ENCODE measurements at regions not wholly inside any gene's neighbourhood (a gene's known extent, or its start where the extent isn't known, plus 50 kb on each side); places are given as distances from the start of the nearest gene placed in this dataset.

DNA sequence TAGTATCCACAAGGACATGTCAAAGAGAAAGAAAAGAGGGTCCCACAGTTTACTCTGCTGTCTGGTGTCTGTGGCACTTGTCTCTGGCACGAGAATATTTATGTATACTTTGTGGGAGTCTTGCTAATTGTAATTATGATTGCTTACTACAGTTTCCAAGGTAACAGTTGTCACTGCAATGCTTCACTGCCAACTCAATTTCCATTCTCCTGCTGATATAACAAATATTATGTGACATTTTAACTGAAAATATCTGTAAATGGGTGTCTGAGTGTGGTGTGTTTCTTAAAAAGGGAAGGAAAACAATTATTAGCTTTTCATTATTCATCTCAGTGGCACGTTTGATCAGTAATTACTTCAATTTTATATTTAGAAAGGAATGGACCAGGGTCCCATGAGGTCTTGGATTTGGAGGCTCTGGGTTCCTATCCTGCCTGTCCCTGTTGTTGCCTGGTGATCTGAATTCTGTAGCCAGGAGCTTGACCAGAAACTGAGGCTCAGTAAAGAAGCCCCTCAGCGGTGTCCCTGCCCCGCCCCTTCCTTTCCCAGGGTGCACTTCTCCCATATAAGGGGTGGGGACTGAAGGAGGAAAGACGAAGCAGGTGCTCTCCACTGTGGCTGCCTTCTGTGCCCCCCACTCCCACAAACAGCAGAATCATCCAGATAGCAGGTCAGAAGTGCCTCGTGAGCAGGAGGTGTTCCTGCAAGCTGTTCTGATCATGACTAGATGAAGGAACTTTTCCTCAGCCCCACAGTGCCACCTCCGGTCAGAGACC, 137.3 kb upstream of the KIF2A start:
- TF ChIP-seq, protein P1, sequence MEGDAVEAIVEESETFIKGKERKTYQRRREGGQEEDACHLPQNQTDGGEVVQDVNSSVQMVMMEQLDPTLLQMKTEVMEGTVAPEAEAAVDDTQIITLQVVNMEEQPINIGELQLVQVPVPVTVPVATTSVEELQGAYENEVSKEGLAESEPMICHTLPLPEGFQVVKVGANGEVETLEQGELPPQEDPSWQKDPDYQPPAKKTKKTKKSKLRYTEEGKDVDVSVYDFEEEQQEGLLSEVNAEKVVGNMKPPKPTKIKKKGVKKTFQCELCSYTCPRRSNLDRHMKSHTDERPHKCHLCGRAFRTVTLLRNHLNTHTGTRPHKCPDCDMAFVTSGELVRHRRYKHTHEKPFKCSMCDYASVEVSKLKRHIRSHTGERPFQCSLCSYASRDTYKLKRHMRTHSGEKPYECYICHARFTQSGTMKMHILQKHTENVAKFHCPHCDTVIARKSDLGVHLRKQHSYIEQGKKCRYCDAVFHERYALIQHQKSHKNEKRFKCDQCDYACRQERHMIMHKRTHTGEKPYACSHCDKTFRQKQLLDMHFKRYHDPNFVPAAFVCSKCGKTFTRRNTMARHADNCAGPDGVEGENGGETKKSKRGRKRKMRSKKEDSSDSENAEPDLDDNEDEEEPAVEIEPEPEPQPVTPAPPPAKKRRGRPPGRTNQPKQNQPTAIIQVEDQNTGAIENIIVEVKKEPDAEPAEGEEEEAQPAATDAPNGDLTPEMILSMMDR (IDR thresholded peaks at IDR 0.05; ENCODE audit: low read depth, low read length, poor library complexity, severe bottlenecking): no peak
- no peak for TF ChIP-seq EZH2phosphoT487 (IDR thresholded peaks at IDR 0.05; ENCODE audit: borderline replicate concordance, low read length)

Measured in DOHH2 (cell line).